Loucy (cell line): ENCODE measurements at regions not wholly inside any gene's neighbourhood (a gene's known extent, or its start where the extent isn't known, plus 50 kb on each side); places are given as distances from the start of the nearest gene placed in this dataset.

Source experiments
- H2AFZ ChIP-seq: fragments of 200-600 bp; sonication (generic); 2 replicates; pipeline ENCODE4 v1.6.0; 2016; ENCODE audit warnings: antibody characterized with exemption, mild to moderate bottlenecking, low read length, moderate library complexity
- H3F3A ChIP-seq: fragments of 200-600 bp; 2 replicates; pipeline ENCODE4 v1.6.0; 2016; ENCODE audit warnings: antibody characterized with exemption, low read depth, mild to moderate bottlenecking
- H3K27me3 ChIP-seq: fragments of 200-600 bp; sonication (generic); 2 replicates; pipeline ENCODE4 v1.6.1; 2014; ENCODE audit warnings: low read length, mild to moderate bottlenecking; ENCODE audit not compliant: insufficient read depth, poor library complexity, severe bottlenecking
- H3K36me3 ChIP-seq: fragments of 200-600 bp; sonication (generic); 2 replicates; pipeline ENCODE4 v1.6.1; 2016; ENCODE audit warnings: low read length; ENCODE audit not compliant: insufficient read depth
- H3K4me1 ChIP-seq: fragments of 200-600 bp; sonication (generic); 2 replicates; pipeline ENCODE4 v1.5.1; 2014; ENCODE audit warnings: low read length, mild to moderate bottlenecking; ENCODE audit not compliant: insufficient read depth, poor library complexity, severe bottlenecking
- H3K4me2 ChIP-seq: fragments of 200-600 bp; sonication (generic); 2 replicates; pipeline ENCODE4 v1.6.0; 2014; ENCODE audit warnings: antibody characterized with exemption, low read length, low read depth, mild to moderate bottlenecking; ENCODE audit not compliant: poor library complexity, severe bottlenecking
- H3K4me3 ChIP-seq: fragments of 200-600 bp; sonication (generic); 2 replicates; pipeline ENCODE4 v1.5.1; 2014; ENCODE audit warnings: low read length, mild to moderate bottlenecking, mixed read lengths; ENCODE audit not compliant: poor library complexity, severe bottlenecking
- H3K79me2 ChIP-seq: fragments of 200-600 bp; sonication (generic); 2 replicates; pipeline ENCODE4 v1.6.1; 2014; ENCODE audit warnings: low read length; ENCODE audit not compliant: insufficient read depth
- H3K9ac ChIP-seq: fragments of 200-600 bp; sonication (generic); 2 replicates; pipeline ENCODE4 v1.6.0; 2014; ENCODE audit warnings: mild to moderate bottlenecking, low read depth, low read length, moderate library complexity; ENCODE audit not compliant: poor library complexity, severe bottlenecking
- H3K9me2 ChIP-seq: fragments of 200-600 bp; sonication (generic); replicated peaks from 2 replicates; pipeline ENCODE4 v1.6.1; 2016; ENCODE audit warnings: low read depth, low read length, mixed read lengths
- H3K9me3 ChIP-seq: fragments of 200-600 bp; sonication (generic); 2 replicates; pipeline ENCODE4 v1.6.1; 2014; ENCODE audit warnings: mild to moderate bottlenecking, antibody characterized with exemption, low read length, low read depth; ENCODE audit not compliant: insufficient read depth
- H4K20me1 ChIP-seq: fragments of 200-600 bp; sonication (generic); 2 replicates; pipeline ENCODE4 v1.6.0; 2014; ENCODE audit warnings: antibody characterized with exemption, low read length, mild to moderate bottlenecking; ENCODE audit not compliant: insufficient read depth, poor library complexity, severe bottlenecking
- CTCF ChIP-seq: fragments of 200-600 bp; sonication (generic); conservative IDR thresholded peaks from 2 replicates; pipeline ENCODE4 v1.5.1; 2014; ENCODE audit warnings: mild to moderate bottlenecking, antibody characterized with exemption, low read length
- EZH2phosphoT487 ChIP-seq: fragments of 200-600 bp; IDR thresholded peaks from 2 replicates; pipeline ENCODE4 v1.6.1; 2018; ENCODE audit warnings: antibody characterized with exemption, mild to moderate bottlenecking, moderate library complexity, borderline replicate concordance

DNA sequence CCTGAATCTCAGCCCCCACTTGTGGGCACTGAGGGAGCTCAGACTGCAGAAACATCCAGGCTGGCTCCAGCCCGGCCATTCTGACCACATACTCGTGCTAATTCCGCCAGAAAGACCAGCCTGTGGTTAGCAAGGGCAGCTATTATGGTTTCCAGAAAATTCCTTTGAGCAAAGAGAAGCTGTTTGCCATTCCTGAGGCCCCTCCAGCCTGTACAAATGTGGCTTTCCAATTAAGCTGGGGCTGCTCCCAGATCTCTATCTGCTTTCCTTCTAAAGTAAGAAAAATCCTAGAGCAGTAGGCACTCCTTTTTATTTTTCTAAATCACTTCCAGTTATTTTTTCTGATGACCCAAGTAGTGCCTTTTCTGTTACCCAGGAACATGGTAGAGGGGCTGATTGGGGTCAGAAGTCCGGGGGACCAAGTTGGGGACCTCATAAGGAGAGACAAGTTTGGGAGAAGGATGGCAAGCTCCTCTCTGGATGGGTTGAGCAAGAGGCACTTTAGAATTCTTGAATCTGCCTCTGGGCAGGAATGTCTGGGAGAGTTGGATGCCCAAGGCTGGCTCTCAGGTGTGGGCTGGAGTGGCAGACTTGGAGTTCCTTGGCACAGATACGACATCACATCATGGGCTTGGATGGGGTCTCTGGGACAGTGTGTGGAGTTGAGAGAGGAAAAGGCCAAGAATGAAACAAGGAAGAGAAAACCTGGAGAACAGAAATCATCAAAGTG, 83.3 kb upstream of the TNRC6C start:
- no peaks in the 10 kb centered on the region for H3K9me2 ChIP-seq
- H4K20me1 ChIP-seq = no peaks in the 10 kb centered on the region
- no peaks in the 10 kb centered on the region for H3F3A ChIP-seq
- no peak for TF ChIP-seq CTCF
- TF ChIP-seq EZH2phosphoT487 = no peak
- H3K4me1 ChIP-seq = peaks cover 55% of the 10 kb centered on the region
- no peak overlapping the region for H3K4me2 ChIP-seq
- H3K4me3 ChIP-seq = no peak overlapping the region
- H3K9me3 ChIP-seq = 0 out of 2 replicates have a peak, but pooled peaks cover 4% of the 10 kb centered on the region
- H3K79me2 ChIP-seq = peaks cover 6% of the 10 kb centered on the region; the same call in 1 of the 2 replicates
- H2AFZ ChIP-seq = no peak overlapping the region
- H3K27me3 ChIP-seq = no peaks in the 10 kb centered on the region
- no peak overlapping the region for H3K9ac ChIP-seq
- no peaks in the 10 kb centered on the region for H3K36me3 ChIP-seq

DNA sequence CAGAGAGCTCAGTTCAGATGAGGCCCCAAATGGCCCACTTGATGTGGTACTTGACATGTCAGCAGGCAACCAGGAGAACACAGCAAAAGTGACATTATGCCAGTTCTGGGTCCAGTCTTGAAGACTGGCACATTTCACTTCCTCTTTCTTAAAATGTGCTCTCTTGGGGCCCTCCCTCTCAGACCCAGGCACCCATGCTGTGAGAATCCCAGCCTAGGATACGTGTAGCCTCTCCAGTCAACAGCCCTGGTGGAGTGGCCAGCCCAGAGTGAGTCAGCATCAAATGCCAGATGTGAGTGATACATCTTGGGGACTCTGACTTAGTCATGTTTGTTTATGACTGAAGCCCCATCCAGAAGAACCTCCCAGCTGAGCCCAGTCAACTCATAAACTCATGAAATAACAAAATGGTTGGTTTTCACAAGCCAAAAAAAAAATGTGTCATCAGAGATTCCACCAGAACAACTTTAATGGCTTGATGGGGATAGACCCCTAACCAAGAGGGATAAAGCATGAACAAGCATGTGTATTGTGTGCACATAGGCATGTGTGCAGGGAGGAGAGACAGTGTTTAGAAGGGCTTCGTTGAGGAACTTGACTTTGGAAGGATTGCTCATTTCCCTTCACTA, 82.5 kb upstream of the TNRC6C start:
- Histone ChIP-seq H3K4me2 (no peak overlapping the region), H3K9ac (no peak overlapping the region)

GRCh38 chr17:77877036-77877435, 81.5 kb upstream of the TNRC6C start:
- Histone ChIP-seq H3K4me2 (no peak overlapping the region), H3K4me3 (no peak overlapping the region), H2AFZ (no peak overlapping the region), H3F3A (peaks cover 3% of the 10 kb centered on the region; the same call in 1 of the 2 replicates), H3K4me1 (peaks cover 60% of the 10 kb centered on the region), H3K9ac (no peak overlapping the region), H3K9me3 (0 out of 2 replicates have a peak, but pooled peaks cover 4% of the 10 kb centered on the region), H3K27me3 (no peaks in the 10 kb centered on the region), H3K36me3 (no peaks in the 10 kb centered on the region), H3K79me2 (peaks cover 17% of the 10 kb centered on the region; the same call in 1 of the 2 replicates), H4K20me1 (no peaks in the 10 kb centered on the region), H3K9me2 (no peaks in the 10 kb centered on the region)
- TF ChIP-seq CTCF (no peak), EZH2phosphoT487 (no peak)

More for the DNA sequence above, 82.5 kb upstream of the TNRC6C start:
- no peaks in the 10 kb centered on the region for H3K36me3 ChIP-seq
- no peaks in the 10 kb centered on the region for H3K27me3 ChIP-seq
- H3F3A ChIP-seq = no peaks in the 10 kb centered on the region
- H3K9me3 ChIP-seq = 0 out of 2 replicates have a peak, but pooled peaks cover 4% of the 10 kb centered on the region
- H3K4me1 ChIP-seq = peaks cover 62% of the 10 kb centered on the region
- TF ChIP-seq CTCF (no peak), EZH2phosphoT487 (no peak)
- no peak overlapping the region for H2AFZ ChIP-seq
- H3K9me2 ChIP-seq = no peaks in the 10 kb centered on the region
- peaks cover 14% of the 10 kb centered on the region; the same call in 1 of the 2 replicates for H3K79me2 ChIP-seq
- no peak overlapping the region for H3K4me3 ChIP-seq
- H4K20me1 ChIP-seq = no peaks in the 10 kb centered on the region
